Natural killer cell (primary cell): ENCODE measurements at regions not wholly inside any gene's neighbourhood (a gene's known extent, or its start where the extent isn't known, plus 50 kb on each side); places are given as distances from the start of the nearest gene placed in this dataset.
A peak's percentile ranks its signal among the peaks of the same experiment; 100 is the strongest.

ENCODE experiments used
- ATAC-seq, 3 donors: fragments of 150-1000 bp in 2 of 3; fragments of 200-7000 bp in 1 of 3; cut with Tn5 transposase; 1 replicate in 1 of 3; 2 replicates in 2 of 3; pipeline ENCODE4 v1.10.0; 2021; ENCODE audit warnings: mild to moderate bottlenecking in 2 of 3, moderate library complexity in 2 of 3
- DNase-seq, 2 donors: peaks; one replicate each; pipeline versions ENCODE4 v3.0.0 to v3.0.0-alpha.2; 2013 to 2021; ENCODE audit warnings: mixed read lengths in 1 of 2
- H3K27ac ChIP-seq: one replicate; pipeline ENCODE4 v1.5.1; 2013; ENCODE audit warnings: mild to moderate bottlenecking, low read length
- H3K27me3 ChIP-seq: one replicate; pipeline ENCODE4 v1.6.1; 2013; ENCODE audit warnings: low read length; ENCODE audit not compliant: control insufficient read depth, insufficient read depth
- H3K36me3 ChIP-seq: one replicate; pipeline ENCODE4 v1.6.1; 2013; ENCODE audit warnings: low read length; ENCODE audit not compliant: control insufficient read depth, insufficient read depth
- H3K4me1 ChIP-seq: one replicate; pipeline ENCODE4 v1.6.1; 2013; ENCODE audit warnings: low read length; ENCODE audit not compliant: control insufficient read depth, insufficient read depth
- H3K4me3 ChIP-seq: one replicate; pipeline ENCODE4 v1.5.1; 2013; ENCODE audit warnings: low read length
- H3K9me3 ChIP-seq: one replicate; pipeline ENCODE4 v1.6.1; 2013; ENCODE audit warnings: low read length; ENCODE audit not compliant: control insufficient read depth, insufficient read depth
- H3K27ac Mint-ChIP-seq, 2 donors: one replicate each; pipeline ENCODE4 v1.8.0; 2022; ENCODE audit warnings: mild to moderate bottlenecking in 2 of 2, mixed read lengths in 2 of 2, moderate library complexity in 1 of 2
- H3K27me3 Mint-ChIP-seq, 2 donors: one replicate each; pipeline ENCODE4 v1.8.0; 2022; ENCODE audit warnings: low read depth in 2 of 2, mixed read lengths in 2 of 2
- H3K36me3 Mint-ChIP-seq: one replicate; pipeline ENCODE4 v1.8.0; 2022; ENCODE audit warnings: mixed read lengths
- H3K4me1 Mint-ChIP-seq, 2 donors: one replicate each; pipeline ENCODE4 v1.8.0; 2022; ENCODE audit warnings: mixed read lengths in 2 of 2
- H3K4me3 Mint-ChIP-seq: one replicate; pipeline ENCODE4 v1.8.0; 2022; ENCODE audit warnings: mild to moderate bottlenecking, moderate library complexity, mixed read lengths
- H3K9me3 Mint-ChIP-seq, 2 donors: one replicate each; pipeline ENCODE4 v1.8.0; 2022; ENCODE audit warnings: mixed read lengths in 2 of 2
- CTCF ChIP-seq: fragments of 200-600 bp; IDR thresholded peaks from one replicate; pipeline ENCODE4 v1.8.0; 2022; ENCODE audit warnings: antibody characterized with exemption
- WGBS: methylation state at CpG from one replicate; pipeline ENCODE4 v1.1.7; 2013; ENCODE audit warnings: missing lambda C conversion rate; ENCODE audit not compliant: insufficient coverage; 5-methylcytosine and 5-hydroxymethylcytosine counted together
- intact Hi-C: fragments of 100-400 bp; cut with micrococcal nuclease; formaldehyde crosslinking; loops from one replicate; pipeline ENCODE4 v1.14.2; 2022

DNA sequence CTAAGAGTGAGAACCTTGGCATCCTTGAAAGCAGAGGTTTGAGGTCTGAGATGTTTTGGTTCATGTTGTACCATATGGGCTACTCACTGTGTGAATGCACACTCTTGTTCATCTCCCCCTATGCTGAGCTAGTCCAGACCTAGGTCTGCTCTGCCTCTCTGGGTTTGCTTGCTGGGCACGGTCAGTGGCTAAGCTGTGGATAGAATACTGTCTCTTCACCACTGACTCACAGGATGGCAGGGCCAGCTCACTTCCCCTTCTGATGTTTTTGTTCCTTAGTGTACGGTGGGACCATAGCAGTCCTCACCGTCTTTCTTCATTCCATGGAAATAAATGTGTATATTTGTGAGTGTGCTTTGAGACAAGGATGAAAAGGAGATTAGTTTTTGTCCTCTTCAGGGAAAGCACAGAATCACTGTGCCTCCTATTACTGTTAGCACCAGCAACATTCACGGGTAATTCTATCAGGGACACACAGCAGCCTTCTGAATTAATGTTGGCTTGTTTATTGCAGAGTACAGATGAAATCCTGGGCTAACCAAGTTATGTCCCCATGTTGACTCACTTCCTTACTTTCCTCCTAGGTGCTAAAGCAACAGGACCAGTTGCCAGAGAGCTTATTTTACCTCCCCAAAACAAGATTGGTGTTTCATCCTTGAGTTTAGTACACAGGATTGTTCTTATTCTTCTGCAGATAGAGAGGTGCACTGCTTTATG lies 56.9 kb upstream of the IVNS1ABP start:
- peaks cover 21% of the 10 kb centered on the region for H3K4me1 ChIP-seq
- peak overlapping the region in 1 of 2 donors; percentile 76 for H3K27ac Mint-ChIP-seq

GRCh38 chr1:185369786-185370185 lies 52.7 kb upstream of the IVNS1ABP start:
- H3K27ac Mint-ChIP-seq, result no peak overlapping the region
- no peaks in the 10 kb centered on the region for H3K27me3 Mint-ChIP-seq
- Histone ChIP-seq H3K27ac (no peak overlapping the region), H3K27me3 (no peaks in the 10 kb centered on the region), H3K4me1 (peaks cover 6% of the 10 kb centered on the region), H3K36me3 (no peaks in the 10 kb centered on the region), H3K4me3 (no peak overlapping the region), H3K9me3 (no peaks in the 10 kb centered on the region)
- DNase-seq, result no peak
- no peaks in the 10 kb centered on the region for H3K36me3 Mint-ChIP-seq
- no peak for TF ChIP-seq CTCF
- H3K9me3 Mint-ChIP-seq, result no peaks in the 10 kb centered on the region
- H3K4me1 Mint-ChIP-seq, result peaks cover 24 to 32% of the 10 kb centered on the region in 2 donors
- intact Hi-C loops, result loop anchor here (5.0 kb wide), 1 partner anchor 52 kb away; the partner anchor contains the start of gene IVNS1ABP
- no peak for ATAC-seq
- no peak overlapping the region for H3K4me3 Mint-ChIP-seq
- WGBS, result 97% methylated on average over 4 of the region's 4 CpGs

More for the DNA sequence above, 56.9 kb upstream of the IVNS1ABP start:
- no peaks in the 10 kb centered on the region for H3K27me3 ChIP-seq
- no peaks in the 10 kb centered on the region for H3K36me3 ChIP-seq
- H3K9me3 Mint-ChIP-seq, result no peaks in the 10 kb centered on the region
- 65% methylated on average over 3 of the region's 4 CpGs for WGBS
- H3K9me3 ChIP-seq, result no peaks in the 10 kb centered on the region
- TF ChIP-seq CTCF, result no peak
- DNase-seq (peak in 1 of 2 donors; percentile 5), ATAC-seq (peak; percentile 62 to 65 (median 63))
- H3K27ac ChIP-seq, result peak overlapping the region; percentile 10
- H3K4me1 Mint-ChIP-seq, result peaks cover 19 to 26% of the 10 kb centered on the region in 2 donors
- H3K36me3 Mint-ChIP-seq, result no peaks in the 10 kb centered on the region
- no peak overlapping the region for H3K4me3 ChIP-seq
- no peaks in the 10 kb centered on the region for H3K27me3 Mint-ChIP-seq
- H3K4me3 Mint-ChIP-seq, result peak overlapping the region; percentile 47
- intact Hi-C loops, result loop anchor here (5.0 kb wide), 1 partner anchor 57 kb away; the partner anchor contains the start of gene IVNS1ABP

- no peak overlapping the region for H3K27ac ChIP-seq
- Mint-ChIP-seq H3K4me3 (no peak overlapping the region), H3K36me3 (no peaks in the 10 kb centered on the region), H3K9me3 (no peaks in the 10 kb centered on the region), H3K4me1 (peaks cover 17 to 24% of the 10 kb centered on the region in 2 donors), H3K27ac (no peak overlapping the region), H3K27me3 (no peaks in the 10 kb centered on the region)
- ATAC-seq (no peak), DNase-seq (no peak)
- TF ChIP-seq CTCF, result no peak
- H3K36me3 ChIP-seq, result no peaks in the 10 kb centered on the region
- H3K4me1 ChIP-seq, result peaks cover 4% of the 10 kb centered on the region
- H3K27me3 ChIP-seq, result no peaks in the 10 kb centered on the region
- intact Hi-C loops, result no loop called here
- no peak overlapping the region for H3K4me3 ChIP-seq
- 93% methylated on average over 1 of the region's 1 CpG for WGBS
- no peaks in the 10 kb centered on the region for H3K9me3 ChIP-seq
Measured at GRCh38 chr1:185368913-185369491, 52.0 kb upstream of the IVNS1ABP start.
